ENCODE measurements at regions not wholly inside any gene's neighbourhood (a gene's known extent, or its start where the extent isn't known, plus 50 kb on each side); places are given as distances from the start of the nearest gene placed in this dataset.
"Not testable (repeated sequence)": the region's sequence is repeated elsewhere in the genome, so short reads cannot be mapped to it uniquely, and the experiment has no call there.

GRCh38 chr16:29219966-29220646 is 186.4 kb downstream of the NPIPB11 start:
- not testable (repeated sequence) for H3K4me1 ChIP-seq (ENCODE audit: control insufficient read depth in 1 of 2, insufficient read depth in 2 of 2, low read length in 2 of 2); H3K36me3 ChIP-seq (ENCODE audit: control insufficient read depth in 1 of 2, insufficient read depth in 2 of 2, low read length in 1 of 2); H3K27me3 ChIP-seq (ENCODE audit: control insufficient read depth in 1 of 2, insufficient read depth in 2 of 2, low read length in 1 of 2); H3K27ac ChIP-seq (ENCODE audit: low read depth in 1 of 2, low read length in 2 of 2); DNase-seq; H3K4me3 ChIP-seq (ENCODE audit: low read length in 2 of 2); H3K9me3 ChIP-seq (ENCODE audit: control insufficient read depth, low read length)
- 50 to 61% methylated on average over 23 to 24 of the region's 24 CpGs for WGBS, 2 donors
- intact Hi-C loops (cut with DNase I): loop anchor here in 1 of 2 donors (10.0 kb wide), 1 partner anchor 95 kb away; no protein-coding TSS in a partner anchor
- ATAC-seq (ENCODE audit: low FRiP score): peak; percentile 64

GRCh38 chr16:29219562-29219961 is 186.9 kb downstream of the NPIPB11 start:
- H3K27me3 ChIP-seq (ENCODE audit: control insufficient read depth in 1 of 2, insufficient read depth in 2 of 2, low read length in 1 of 2); H3K27ac ChIP-seq (ENCODE audit: low read depth in 1 of 2, low read length in 2 of 2); H3K36me3 ChIP-seq (ENCODE audit: control insufficient read depth in 1 of 2, insufficient read depth in 2 of 2, low read length in 1 of 2); H3K4me1 ChIP-seq (ENCODE audit: control insufficient read depth in 1 of 2, insufficient read depth in 2 of 2, low read length in 2 of 2); H3K4me3 ChIP-seq (ENCODE audit: low read length in 2 of 2); DNase-seq; H3K9me3 ChIP-seq (ENCODE audit: control insufficient read depth, low read length); intact Hi-C loops (cut with DNase I): not testable (repeated sequence)
- WGBS, 2 donors: 95 to 96% methylated on average over 16 of the region's 16 CpGs
- peak; percentile 4 for ATAC-seq (ENCODE audit: low FRiP score)

DNA sequence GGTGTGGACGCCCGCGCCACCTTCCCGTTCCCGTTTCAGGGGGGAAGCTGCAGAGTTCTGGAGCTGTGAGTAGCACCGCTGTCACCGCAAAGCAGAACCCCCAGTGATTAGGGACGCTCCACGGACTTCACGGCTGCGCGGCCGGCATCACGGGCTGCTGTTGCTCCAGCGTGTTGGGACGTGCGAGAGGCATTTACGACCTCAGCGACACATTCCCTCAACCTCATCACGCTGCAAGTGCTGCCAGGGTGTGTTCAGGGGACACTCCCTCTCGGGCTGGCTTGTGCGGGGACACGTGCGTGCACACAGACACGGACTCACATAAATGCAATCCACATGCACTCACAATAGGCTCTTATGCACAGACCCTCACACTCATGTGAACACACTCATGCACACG is 187.9 kb downstream of the NPIPB11 start:
- H3K27ac ChIP-seq (ENCODE audit: low read depth in 1 of 2, low read length in 2 of 2); H3K9me3 ChIP-seq (ENCODE audit: control insufficient read depth, low read length); intact Hi-C loops (cut with DNase I); H3K36me3 ChIP-seq (ENCODE audit: control insufficient read depth in 1 of 2, insufficient read depth in 2 of 2, low read length in 1 of 2); H3K4me1 ChIP-seq (ENCODE audit: control insufficient read depth in 1 of 2, insufficient read depth in 2 of 2, low read length in 2 of 2); H3K27me3 ChIP-seq (ENCODE audit: control insufficient read depth in 1 of 2, insufficient read depth in 2 of 2, low read length in 1 of 2); H3K4me3 ChIP-seq (ENCODE audit: low read length in 2 of 2); DNase-seq: not testable (repeated sequence)
- peak; percentile 26 for ATAC-seq (ENCODE audit: low FRiP score)
- WGBS, 2 donors: 45 to 48% methylated on average over 19 to 26 of the region's 26 CpGs

DNA sequence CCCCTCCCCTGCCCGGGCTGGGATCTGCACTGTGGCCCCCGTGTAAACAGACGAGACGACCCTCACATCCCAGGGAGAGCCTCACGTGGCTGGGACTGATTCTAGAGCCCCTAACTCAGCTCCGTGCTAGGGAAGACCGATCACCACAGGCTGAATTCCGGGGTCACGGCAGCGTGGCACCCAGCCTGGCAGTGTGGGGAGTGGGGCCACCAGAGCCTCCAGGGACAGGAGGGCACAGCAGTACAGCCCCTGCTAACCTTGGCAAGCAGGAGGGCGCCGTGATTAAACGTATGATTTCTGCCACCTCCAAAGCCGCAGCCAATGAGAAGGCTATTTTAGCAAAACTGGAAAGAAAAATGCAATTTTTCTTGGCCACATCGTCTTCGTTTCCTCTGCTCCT is 188.3 kb downstream of the NPIPB11 start:
- DNase-seq; H3K27me3 ChIP-seq (ENCODE audit: control insufficient read depth in 1 of 2, insufficient read depth in 2 of 2, low read length in 1 of 2); ATAC-seq (ENCODE audit: low FRiP score); intact Hi-C loops (cut with DNase I); H3K9me3 ChIP-seq (ENCODE audit: control insufficient read depth, low read length); H3K4me1 ChIP-seq (ENCODE audit: control insufficient read depth in 1 of 2, insufficient read depth in 2 of 2, low read length in 2 of 2); H3K4me3 ChIP-seq (ENCODE audit: low read length in 2 of 2); H3K36me3 ChIP-seq (ENCODE audit: control insufficient read depth in 1 of 2, insufficient read depth in 2 of 2, low read length in 1 of 2); H3K27ac ChIP-seq (ENCODE audit: low read depth in 1 of 2, low read length in 2 of 2): not testable (repeated sequence)
- 32 to 34% methylated on average over 8 to 13 of the region's 16 CpGs for WGBS, 2 donors

- H3K36me3 ChIP-seq (ENCODE audit: control insufficient read depth in 1 of 2, insufficient read depth in 2 of 2, low read length in 1 of 2); H3K9me3 ChIP-seq (ENCODE audit: control insufficient read depth, low read length); H3K27ac ChIP-seq (ENCODE audit: low read depth in 1 of 2, low read length in 2 of 2); H3K4me3 ChIP-seq (ENCODE audit: low read length in 2 of 2); DNase-seq; ATAC-seq (ENCODE audit: low FRiP score); intact Hi-C loops (cut with DNase I); H3K4me1 ChIP-seq (ENCODE audit: control insufficient read depth in 1 of 2, insufficient read depth in 2 of 2, low read length in 2 of 2); H3K27me3 ChIP-seq (ENCODE audit: control insufficient read depth in 1 of 2, insufficient read depth in 2 of 2, low read length in 1 of 2): not testable (repeated sequence)
- WGBS, 2 donors: 83 to 88% methylated on average over 8 to 14 of the region's 16 CpGs
Observed at GRCh38 chr16:29217752-29218126, 188.8 kb downstream of the NPIPB11 start.

- WGBS, 2 donors: 91 to 95% methylated on average over 22 of the region's 22 CpGs
- H3K4me1 ChIP-seq (ENCODE audit: control insufficient read depth in 1 of 2, insufficient read depth in 2 of 2, low read length in 2 of 2); H3K27me3 ChIP-seq (ENCODE audit: control insufficient read depth in 1 of 2, insufficient read depth in 2 of 2, low read length in 1 of 2); H3K36me3 ChIP-seq (ENCODE audit: control insufficient read depth in 1 of 2, insufficient read depth in 2 of 2, low read length in 1 of 2); intact Hi-C loops (cut with DNase I); H3K27ac ChIP-seq (ENCODE audit: low read depth in 1 of 2, low read length in 2 of 2); H3K4me3 ChIP-seq (ENCODE audit: low read length in 2 of 2); H3K9me3 ChIP-seq (ENCODE audit: control insufficient read depth, low read length); ATAC-seq (ENCODE audit: low FRiP score): not testable (repeated sequence)
- peak in 1 of 2 donors; percentile 59 for DNase-seq
Observed at GRCh38 chr16:29217104-29217751, 189.3 kb downstream of the NPIPB11 start.

- H3K27ac ChIP-seq (ENCODE audit: low read depth in 1 of 2, low read length in 2 of 2); H3K4me3 ChIP-seq (ENCODE audit: low read length in 2 of 2); intact Hi-C loops (cut with DNase I); ATAC-seq (ENCODE audit: low FRiP score); H3K9me3 ChIP-seq (ENCODE audit: control insufficient read depth, low read length); H3K36me3 ChIP-seq (ENCODE audit: control insufficient read depth in 1 of 2, insufficient read depth in 2 of 2, low read length in 1 of 2); H3K27me3 ChIP-seq (ENCODE audit: control insufficient read depth in 1 of 2, insufficient read depth in 2 of 2, low read length in 1 of 2); DNase-seq; H3K4me1 ChIP-seq (ENCODE audit: control insufficient read depth in 1 of 2, insufficient read depth in 2 of 2, low read length in 2 of 2): not testable (repeated sequence)
- 90 to 93% methylated on average over 3 of the region's 3 CpGs for WGBS, 2 donors
Observed at GRCh38 chr16:29213770-29214169, 192.7 kb downstream of the NPIPB11 start.

GRCh38 chr16:29213251-29213650 is 193.3 kb downstream of the NPIPB11 start:
- peak in 1 of 2 donors; percentile 22 for DNase-seq
- ATAC-seq (ENCODE audit: low FRiP score); intact Hi-C loops (cut with DNase I): not testable (repeated sequence)

More at GRCh38 chr16:29213251-29213650, 193.3 kb downstream of the NPIPB11 start:
- H3K4me3 ChIP-seq (ENCODE audit: low read length in 2 of 2); H3K4me1 ChIP-seq (ENCODE audit: control insufficient read depth in 1 of 2, insufficient read depth in 2 of 2, low read length in 2 of 2); H3K27ac ChIP-seq (ENCODE audit: low read depth in 1 of 2, low read length in 2 of 2); H3K27me3 ChIP-seq (ENCODE audit: control insufficient read depth in 1 of 2, insufficient read depth in 2 of 2, low read length in 1 of 2); H3K9me3 ChIP-seq (ENCODE audit: control insufficient read depth, low read length); H3K36me3 ChIP-seq (ENCODE audit: control insufficient read depth in 1 of 2, insufficient read depth in 2 of 2, low read length in 1 of 2): not testable (repeated sequence)
- WGBS, 2 donors: 86 to 87% methylated on average over 6 of the region's 6 CpGs

All from aorta (tissue), 5 donors.